22Rv1 (cell line): ENCODE measurements at regions not wholly inside any gene's neighbourhood (a gene's known extent, or its start where the extent isn't known, plus 50 kb on each side); places are given as distances from the start of the nearest gene placed in this dataset.

Source experiments
- ZFX ChIP-seq: fragments of 450-650 bp; IDR thresholded peaks from 2 replicates; pipeline ENCODE4 v1.6.1; 2017; ENCODE audit warnings: antibody characterized with exemption, borderline replicate concordance
- TF ChIP-seq, protein P1 (sequence below): fragments of 450-650 bp; IDR thresholded peaks from 2 replicates; pipeline ENCODE4 v1.5.1; 2017; ENCODE audit warnings: mild to moderate bottlenecking

DNA sequence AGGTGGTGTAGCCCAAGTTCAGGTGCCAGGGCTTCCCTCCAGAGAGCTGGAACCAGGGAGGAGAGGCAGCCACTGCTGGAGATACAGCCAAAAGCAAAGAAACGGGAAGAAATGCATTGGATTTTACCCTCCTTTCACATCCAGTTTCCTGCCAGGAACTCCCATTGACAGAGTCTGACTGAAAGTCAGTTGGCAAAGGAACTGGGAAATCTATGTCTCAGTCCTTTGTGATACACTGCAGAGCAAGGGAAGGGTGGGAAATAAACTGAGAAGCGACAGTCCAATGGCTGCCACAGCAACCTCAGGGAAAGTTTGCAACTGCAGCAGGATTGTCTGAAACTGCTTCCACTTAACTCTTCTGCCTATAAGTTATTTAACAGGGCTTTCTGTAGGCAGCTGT lies 142.6 kb downstream of the SATB1 start:
- TF ChIP-seq ZFX = no peak
- TF ChIP-seq, protein P1, sequence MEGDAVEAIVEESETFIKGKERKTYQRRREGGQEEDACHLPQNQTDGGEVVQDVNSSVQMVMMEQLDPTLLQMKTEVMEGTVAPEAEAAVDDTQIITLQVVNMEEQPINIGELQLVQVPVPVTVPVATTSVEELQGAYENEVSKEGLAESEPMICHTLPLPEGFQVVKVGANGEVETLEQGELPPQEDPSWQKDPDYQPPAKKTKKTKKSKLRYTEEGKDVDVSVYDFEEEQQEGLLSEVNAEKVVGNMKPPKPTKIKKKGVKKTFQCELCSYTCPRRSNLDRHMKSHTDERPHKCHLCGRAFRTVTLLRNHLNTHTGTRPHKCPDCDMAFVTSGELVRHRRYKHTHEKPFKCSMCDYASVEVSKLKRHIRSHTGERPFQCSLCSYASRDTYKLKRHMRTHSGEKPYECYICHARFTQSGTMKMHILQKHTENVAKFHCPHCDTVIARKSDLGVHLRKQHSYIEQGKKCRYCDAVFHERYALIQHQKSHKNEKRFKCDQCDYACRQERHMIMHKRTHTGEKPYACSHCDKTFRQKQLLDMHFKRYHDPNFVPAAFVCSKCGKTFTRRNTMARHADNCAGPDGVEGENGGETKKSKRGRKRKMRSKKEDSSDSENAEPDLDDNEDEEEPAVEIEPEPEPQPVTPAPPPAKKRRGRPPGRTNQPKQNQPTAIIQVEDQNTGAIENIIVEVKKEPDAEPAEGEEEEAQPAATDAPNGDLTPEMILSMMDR = no peak
